H9 (cell line): ENCODE measurements at regions not wholly inside any gene's neighbourhood (a gene's known extent, or its start where the extent isn't known, plus 50 kb on each side); places are given as distances from the start of the nearest gene placed in this dataset.

Experiments
- DNase-seq: peaks from one replicate; pipeline ENCODE4 v3.0.0-alpha.2; 2017
- H2AFZ ChIP-seq: one replicate; pipeline ENCODE4 v1.6.1; 2013; ENCODE audit warnings: mild to moderate bottlenecking, low read length, control low read depth, moderate library complexity
- H2AK5ac ChIP-seq: 2 replicates; pipeline ENCODE4 v1.6.1; 2013; ENCODE audit warnings: low read length, control low read depth, mixed read lengths; ENCODE audit not compliant: insufficient read length
- H2BK120ac ChIP-seq: one replicate; pipeline ENCODE4 v1.6.1; 2013; ENCODE audit warnings: low read depth, mild to moderate bottlenecking, low read length, control low read depth, inconsistent platforms; ENCODE audit not compliant: poor library complexity, severe bottlenecking
- H2BK12ac ChIP-seq: 2 replicates; pipeline ENCODE4 v1.6.1; 2013; ENCODE audit warnings: low read length, control low read depth, mixed read lengths, low read depth; ENCODE audit not compliant: insufficient read length
- H2BK15ac ChIP-seq: 2 replicates; pipeline ENCODE4 v1.6.1; 2013; ENCODE audit warnings: low read depth, low read length, control low read depth
- H2BK20ac ChIP-seq: one replicate; pipeline ENCODE4 v1.6.1; 2013; ENCODE audit warnings: low read depth, mild to moderate bottlenecking, low read length, control low read depth, inconsistent platforms; ENCODE audit not compliant: poor library complexity, severe bottlenecking
- H2BK5ac ChIP-seq: 2 replicates; pipeline ENCODE4 v1.6.1; 2013; ENCODE audit warnings: low read length, control low read depth, mixed read lengths; ENCODE audit not compliant: insufficient read length
- H3K14ac ChIP-seq: 2 replicates; pipeline ENCODE4 v1.6.1; 2013; ENCODE audit warnings: low read length, control low read depth; ENCODE audit not compliant: insufficient read depth
- H3K18ac ChIP-seq: 2 replicates; pipeline ENCODE4 v1.6.1; 2013; ENCODE audit warnings: low read depth, mild to moderate bottlenecking, mixed read lengths, low read length, control low read depth; ENCODE audit not compliant: insufficient read length
- H3K23ac ChIP-seq: 2 replicates; pipeline ENCODE4 v1.6.1; 2013; ENCODE audit warnings: low read length, control low read depth, mixed read lengths, low read depth; ENCODE audit not compliant: insufficient read length
- H3K23me2 ChIP-seq: 2 replicates; pipeline ENCODE4 v1.6.1; 2013; ENCODE audit warnings: low read depth, mild to moderate bottlenecking, mixed read lengths, low read length, control low read depth; ENCODE audit not compliant: insufficient read length, poor library complexity, severe bottlenecking
- H3K27ac ChIP-seq: 2 replicates; pipeline ENCODE4 v1.5.1; 2013; ENCODE audit warnings: low read length, control low read depth, mixed read lengths, low read depth; ENCODE audit not compliant: insufficient read length
- H3K27me3 ChIP-seq: 2 replicates; pipeline ENCODE4 v1.6.1; 2013; ENCODE audit warnings: low read length, control low read depth, inconsistent platforms; ENCODE audit not compliant: insufficient read depth
- H3K4ac ChIP-seq: 2 replicates; pipeline ENCODE4 v1.6.1; 2013; ENCODE audit warnings: low read depth, mild to moderate bottlenecking, control low read depth, inconsistent platforms, low read length, moderate library complexity
- H3K4me1 ChIP-seq: 2 replicates; pipeline ENCODE4 v1.6.1; 2013; ENCODE audit warnings: low read length, control low read depth, inconsistent platforms; ENCODE audit not compliant: insufficient read depth
- H3K4me2 ChIP-seq: 2 replicates; pipeline ENCODE4 v1.6.1; 2013; ENCODE audit warnings: low read length, control low read depth, mixed read lengths; ENCODE audit not compliant: insufficient read length, insufficient read depth
- H3K56ac ChIP-seq: 2 replicates; pipeline ENCODE4 v1.6.1; 2013; ENCODE audit warnings: low read depth, mild to moderate bottlenecking, mixed read lengths, low read length, control low read depth; ENCODE audit not compliant: insufficient read length
- H3K79me1 ChIP-seq: 2 replicates; pipeline ENCODE4 v1.6.1; 2013; ENCODE audit warnings: low read depth, mild to moderate bottlenecking, moderate library complexity, low read length, control low read depth, inconsistent platforms; ENCODE audit not compliant: insufficient read depth, poor library complexity, severe bottlenecking
- H3K79me2 ChIP-seq: 2 replicates; pipeline ENCODE4 v1.6.1; 2013; ENCODE audit warnings: low read length, control low read depth, inconsistent platforms; ENCODE audit not compliant: insufficient read depth
- H3K9ac ChIP-seq: 2 replicates; pipeline ENCODE4 v1.6.1; 2013; ENCODE audit warnings: low read length, control low read depth, mixed read lengths; ENCODE audit not compliant: insufficient read length; ENCODE audit errors: extremely low read depth
- H3K9me3 ChIP-seq: one replicate; pipeline ENCODE4 v1.6.1; 2013; ENCODE audit warnings: low read depth, low read length, inconsistent platforms; ENCODE audit not compliant: control insufficient read depth
- H3T11ph ChIP-seq: one replicate; pipeline ENCODE4 v1.6.1; 2013; ENCODE audit warnings: mild to moderate bottlenecking, low read length, control low read depth, inconsistent platforms
- H4K20me1 ChIP-seq: one replicate; pipeline ENCODE4 v1.6.1; 2013; ENCODE audit not compliant: control insufficient read depth, insufficient read length, insufficient read depth
- H4K5ac ChIP-seq: 2 replicates; pipeline ENCODE4 v1.6.1; 2013; ENCODE audit warnings: low read depth, mild to moderate bottlenecking, mixed read lengths, low read length, control low read depth; ENCODE audit not compliant: insufficient read length
- H4K8ac ChIP-seq: replicated peaks from 2 replicates; pipeline ENCODE4 v1.6.1; 2013; ENCODE audit warnings: low read length, control low read depth, mixed read lengths, low read depth; ENCODE audit not compliant: insufficient read length
- H4K91ac ChIP-seq: 2 replicates; pipeline ENCODE4 v1.6.1; 2013; ENCODE audit warnings: low read depth, mild to moderate bottlenecking, moderate library complexity, mixed read lengths, low read length, control low read depth; ENCODE audit not compliant: insufficient read length
- H3K27ac Mint-ChIP-seq, 3 experiments: 2 replicates in 2 of 3; 3 replicates in 1 of 3; pipeline ENCODE4 v1.8.0; 2020 to 2021; ENCODE audit warnings: mixed read lengths in 3 of 3, mild to moderate bottlenecking in 1 of 3, moderate library complexity in 1 of 3
- H3K27me3 Mint-ChIP-seq: 2 replicates; pipeline ENCODE4 v1.8.0; 2021; ENCODE audit warnings: low read depth, mild to moderate bottlenecking, moderate library complexity, mixed read lengths
- H3K36me3 Mint-ChIP-seq, 3 experiments: 2 replicates in 2 of 3; 3 replicates in 1 of 3; pipeline ENCODE4 v1.8.0; 2020 to 2021; ENCODE audit warnings: low read depth in 3 of 3, mixed read lengths in 3 of 3; ENCODE audit not compliant: insufficient read depth in 1 of 3
- H3K4me1 Mint-ChIP-seq, 2 experiments: 2 replicates each; pipeline ENCODE4 v1.8.0; 2020; ENCODE audit warnings: mixed read lengths in 2 of 2
- H3K4me3 Mint-ChIP-seq, 2 experiments: 2 replicates in 1 of 2; 3 replicates in 1 of 2; pipeline ENCODE4 v1.8.0; 2020 to 2021; ENCODE audit warnings: mild to moderate bottlenecking in 2 of 2, mixed read lengths in 2 of 2, moderate library complexity in 1 of 2
- H3K9me3 Mint-ChIP-seq, 2 experiments: 2 replicates in 1 of 2; 3 replicates in 1 of 2; pipeline ENCODE4 v1.8.0; 2020; ENCODE audit warnings: mild to moderate bottlenecking in 2 of 2, mixed read lengths in 2 of 2, moderate library complexity in 1 of 2
- CTCF ChIP-seq: fragments of 200-600 bp; sonication (generic); conservative IDR thresholded peaks from 3 replicates; pipeline ENCODE4 v1.8.0; 2021; ENCODE audit warnings: antibody characterized with exemption, mild to moderate bottlenecking
- WGBS: extraction: QIAGEN DNeasy Blood & Tissue Kit; methylation state at CpG from one replicate; pipeline ENCODE4 v1.1.7; 2013; ENCODE audit warnings: missing lambda C conversion rate, low lambda C conversion rate, mixed read lengths; ENCODE audit not compliant: insufficient read length; ENCODE audit errors: extremely low coverage; 5-methylcytosine and 5-hydroxymethylcytosine counted together

- Histone ChIP-seq H2BK12ac (no peak overlapping the region), H3K27ac (no peak overlapping the region), H3K79me1 (no peaks in the 10 kb centered on the region), H3K18ac (no peak overlapping the region), H4K8ac (no peak overlapping the region), H3K4me2 (no peak overlapping the region), H2BK5ac (no peak overlapping the region), H3K23ac (no peak overlapping the region), H2BK120ac (no peak overlapping the region), H3K4me1 (no peaks in the 10 kb centered on the region; the same call in 1 of the 2 replicates), H4K91ac (no peak overlapping the region), H3K27me3 (no peaks in the 10 kb centered on the region), H3K23me2 (no peaks in the 10 kb centered on the region), H3K14ac (no peak overlapping the region), H2AK5ac (no peak overlapping the region), H2BK20ac (no peak overlapping the region), H4K5ac (no peak overlapping the region), H2BK15ac (no peak overlapping the region), H3K9ac (no peak overlapping the region), H3K79me2 (no peaks in the 10 kb centered on the region), H4K20me1 (no peaks in the 10 kb centered on the region), H3K4ac (no peak overlapping the region), H3T11ph (no peak overlapping the region), H3K56ac (no peak overlapping the region), H2AFZ (no peak overlapping the region), H3K9me3 (no peaks in the 10 kb centered on the region)
- no peak for TF ChIP-seq CTCF
- H3K27ac Mint-ChIP-seq = no peak overlapping the region
- WGBS = no CpG with 5 or more reads among the region's 1 CpG
- no peaks in the 10 kb centered on the region for H3K36me3 Mint-ChIP-seq
- H3K9me3 Mint-ChIP-seq = no peaks in the 10 kb centered on the region
- no peaks in the 10 kb centered on the region for H3K27me3 Mint-ChIP-seq
- no peak overlapping the region for H3K4me3 Mint-ChIP-seq
- no peaks in the 10 kb centered on the region for H3K4me1 Mint-ChIP-seq
- no peak for DNase-seq
Measured at GRCh38 chr3:86648087-86648486, 342.9 kb downstream of the VGLL3 start.
